ENCODE measurements at regions not wholly inside any gene's neighbourhood (a gene's known extent, or its start where the extent isn't known, plus 50 kb on each side); places are given as distances from the start of the nearest gene placed in this dataset.

GRCh38 chr2:205937211-205937610, 148.8 kb downstream of the INO80D start:
- no peak for DNase-seq

GRCh38 chr2:205936446-205936845, 149.5 kb downstream of the INO80D start:
- DNase-seq, result no peak

GRCh38 chr2:205934443-205934842, 151.5 kb downstream of the INO80D start:
- DNase-seq, result no peak

GRCh38 chr2:205932861-205933260, 153.1 kb downstream of the INO80D start:
- no peak for DNase-seq

GRCh38 chr2:205931388-205931787, 154.6 kb downstream of the INO80D start:
- no peak for DNase-seq

GRCh38 chr2:205930209-205930608, 155.8 kb downstream of the INO80D start:
- no peak for DNase-seq

- no peak for DNase-seq
Observed at GRCh38 chr2:205929246-205929942, 156.6 kb downstream of the INO80D start.

GRCh38 chr2:205925373-205926337, 160.3 kb downstream of the INO80D start:
- DNase-seq, result peak; percentile 56

GRCh38 chr2:205924676-205925075, 161.3 kb downstream of the INO80D start:
- DNase-seq, result no peak

- no peak for DNase-seq
Observed at GRCh38 chr2:205915130-205915524, 170.8 kb downstream of the INO80D start.

- no peak for DNase-seq
Observed at GRCh38 chr2:205914213-205915129, 171.5 kb downstream of the INO80D start.

- DNase-seq, result no peak
Observed at GRCh38 chr2:205913668-205914067, 172.3 kb downstream of the INO80D start.

- no peak for DNase-seq
Observed at GRCh38 chr2:205911306-205911705, 174.7 kb downstream of the INO80D start.

GRCh38 chr2:205909184-205909572, 176.8 kb downstream of the INO80D start:
- DNase-seq, result no peak

GRCh38 chr2:205908212-205909183, 177.5 kb downstream of the INO80D start:
- DNase-seq, result no peak

GRCh38 chr2:205906419-205906818, 179.6 kb downstream of the INO80D start:
- no peak for DNase-seq

- no peak for DNase-seq
Observed at GRCh38 chr2:205905576-205905975, 180.4 kb downstream of the INO80D start.

- DNase-seq, result no peak
Observed at GRCh38 chr2:205904873-205905272, 181.1 kb downstream of the INO80D start.

- no peak for DNase-seq
Observed at GRCh38 chr2:205903549-205904129, 182.3 kb downstream of the INO80D start.

- DNase-seq, result no peak
Observed at GRCh38 chr2:205902900-205903237, 183.1 kb downstream of the INO80D start.

All from NCI-H1436 (cell line).